Endothelial cell of umbilical vein (primary cell): ENCODE measurements at regions not wholly inside any gene's neighbourhood (a gene's known extent, or its start where the extent isn't known, plus 50 kb on each side); places are given as distances from the start of the nearest gene placed in this dataset.

Source experiments
- BruUV-seq: library from RNA; stranded (reverse); fragments of 400-500 nt; replicated peaks from 2 replicates; lab custom pipeline; 2021; lab: Mats Ljungman, UMichigan
- CTCF ChIA-PET: fragments of 300-600, 350-600 bp; sonication (Branson Sonifier 250); formaldehyde crosslinking; loops from one replicate; lab custom pipeline; 2021; ENCODE audit warnings: antibody characterized with exemption, inconsistent platforms; lab: Charles Lee
- POLR2A ChIA-PET: fragments of 300-600, 350-600 bp; sonication (Branson Sonifier 250); formaldehyde crosslinking; loops from one replicate; lab custom pipeline; 2021; ENCODE audit warnings: antibody characterized with exemption, inconsistent platforms; lab: Charles Lee
- DNase-seq: peaks from one replicate; pipeline ENCODE4 v3.0.0-alpha.2; 2011; ENCODE audit warnings: low read depth, low spot score
- FAIRE-seq: peaks from 2 replicates; lab custom pipeline; 2011; peaks lifted over from hg19 to GRCh38; lab: Jason Lieb, UNC
- H2AFZ ChIP-seq: 2 replicates; pipeline ENCODE4 v1.6.0; 2012; ENCODE audit warnings: low read depth, low read length, control low read depth, inconsistent platforms
- H3K27ac ChIP-seq: 2 replicates; pipeline ENCODE4 v1.5.1; 2011; ENCODE audit warnings: low read depth, mild to moderate bottlenecking, control low read depth, low read length, moderate library complexity; ENCODE audit not compliant: insufficient read depth
- H3K27me3 ChIP-seq, 2 experiments: 2 replicates each; pipeline versions ENCODE4 v1.6.0 to v1.6.1; 2011; ENCODE audit warnings: low read length in 2 of 2, mixed read lengths in 1 of 2; ENCODE audit not compliant: control insufficient read depth in 2 of 2, insufficient read depth in 2 of 2
- H3K36me3 ChIP-seq, 2 experiments: 2 replicates in 1 of 2; 3 replicates in 1 of 2; pipeline ENCODE4 v1.5.1; 2011; ENCODE audit warnings: low read length in 2 of 2, mild to moderate bottlenecking in 1 of 2, moderate library complexity in 1 of 2; ENCODE audit not compliant: control insufficient read depth in 2 of 2, insufficient read depth in 2 of 2; ENCODE audit errors: extremely low read depth in 1 of 2
- H3K4me1 ChIP-seq: 3 replicates; pipeline ENCODE4 v1.5.1; 2011; ENCODE audit warnings: mild to moderate bottlenecking, low read length; ENCODE audit not compliant: control insufficient read depth, insufficient read depth; ENCODE audit errors: extremely low read depth
- H3K4me2 ChIP-seq: 2 replicates; pipeline ENCODE4 v1.6.1; 2011; ENCODE audit warnings: low read length, control low read depth, mixed read lengths; ENCODE audit not compliant: insufficient read depth
- H3K4me3 ChIP-seq, 3 experiments: fragments of 200-600 bp in 1 of 3; sonication (generic), shearing (Covaris generic) in 1 of 3; replicated peaks in 1 of 3; 2 replicates each; pipeline ENCODE4 v1.5.1; 2011 to 2016; ENCODE audit warnings: control low read depth in 3 of 3, low read length in 3 of 3, mild to moderate bottlenecking in 2 of 3, inconsistent platforms in 1 of 3, low read depth in 1 of 3, moderate library complexity in 1 of 3; ENCODE audit not compliant: insufficient read depth in 1 of 3
- H3K79me2 ChIP-seq: 2 replicates; pipeline ENCODE4 v1.6.0; 2012; ENCODE audit warnings: low read length, inconsistent platforms; ENCODE audit not compliant: control insufficient read depth, insufficient read depth
- H3K9ac ChIP-seq: replicated peaks from 2 replicates; pipeline ENCODE3; 2011; ENCODE audit warnings: low read length, control low read depth; ENCODE audit not compliant: insufficient read depth; ENCODE audit errors: extremely low read depth
- H3K9me1 ChIP-seq: replicated peaks from 3 replicates; pipeline ENCODE4 v1.6.0; 2011; ENCODE audit warnings: mild to moderate bottlenecking, low read length; ENCODE audit not compliant: control insufficient read depth, insufficient read depth; ENCODE audit errors: extremely low read depth
- H3K9me3 ChIP-seq: replicated peaks from 2 replicates; pipeline ENCODE4 v1.5.1; 2012; ENCODE audit warnings: low read length, inconsistent platforms; ENCODE audit not compliant: control insufficient read depth, insufficient read depth
- H4K20me1 ChIP-seq: replicated peaks from 2 replicates; pipeline ENCODE3; 2011; ENCODE audit warnings: mild to moderate bottlenecking, low read length; ENCODE audit not compliant: control insufficient read depth, insufficient read depth; ENCODE audit errors: extremely low read depth
- EZH2 ChIP-seq: IDR thresholded peaks from 2 replicates; pipeline ENCODE4 v1.6.1; 2012; ENCODE audit warnings: borderline replicate concordance, low read depth, mild to moderate bottlenecking, moderate library complexity, low read length, inconsistent platforms; ENCODE audit not compliant: severe bottlenecking
- FOS ChIP-seq: IDR thresholded peaks from 2 replicates; pipeline ENCODE4 v1.6.1; 2011; ENCODE audit warnings: mild to moderate bottlenecking, low read length, moderate library complexity, borderline replicate concordance; ENCODE audit not compliant: insufficient read depth
- GATA2 ChIP-seq: IDR thresholded peaks from 2 replicates; pipeline ENCODE4 v1.7.0; 2011; ENCODE audit warnings: low read depth, mild to moderate bottlenecking, moderate library complexity, mixed read lengths, low read length; ENCODE audit not compliant: insufficient read length, insufficient read depth
- JUN ChIP-seq: IDR thresholded peaks from 2 replicates; pipeline ENCODE4 v1.6.1; 2011; ENCODE audit warnings: borderline replicate concordance, low read depth; ENCODE audit not compliant: insufficient read length, insufficient read depth
- MYC ChIP-seq: IDR thresholded peaks from one replicate; pipeline ENCODE4 v1.6.1; 2011; ENCODE audit warnings: mild to moderate bottlenecking, low read depth, low read length
- POLR2A ChIP-seq: IDR thresholded peaks from 2 replicates; pipeline ENCODE4 v1.6.1; 2012; ENCODE audit warnings: low read depth, mild to moderate bottlenecking, control low read depth, low read length
- POLR2AphosphoS5 ChIP-seq: IDR thresholded peaks from 2 replicates; pipeline ENCODE4 v1.6.1; 2012; ENCODE audit warnings: low read depth, mild to moderate bottlenecking, control low read depth, low read length, moderate library complexity; ENCODE audit not compliant: insufficient read depth
- dilution Hi-C: fragments of 300-500 bp; cut with MboI; formaldehyde crosslinking; loops from one replicate; pipeline ENCODE4 v1.15.0; 2019; ENCODE audit warnings: low sequenced_read_pairs; ENCODE audit not compliant: extremely low pct_ligation_motif_present
- intact Hi-C: fragments of 100-400 bp; cut with micrococcal nuclease; formaldehyde crosslinking; loops from one replicate; pipeline ENCODE4 v1.10.0; 2022
- TF ChIP-seq, protein P1 (sequence below), 2 donors: IDR thresholded peaks; 1 replicate in 1 of 2; 2 replicates in 1 of 2; pipeline ENCODE4 v1.5.1; 2011; ENCODE audit warnings: low read length in 2 of 2, mild to moderate bottlenecking in 2 of 2, moderate library complexity in 2 of 2, control low read depth in 1 of 2, inconsistent platforms in 1 of 2, low read depth in 1 of 2; ENCODE audit not compliant: insufficient read depth in 1 of 2; ENCODE audit errors: extremely low read depth in 1 of 2
- TF ChIP-seq, protein P2 (sequence below): IDR thresholded peaks from 2 replicates; pipeline ENCODE4 v1.6.1; 2011; ENCODE audit not compliant: insufficient read depth, insufficient read length

DNA sequence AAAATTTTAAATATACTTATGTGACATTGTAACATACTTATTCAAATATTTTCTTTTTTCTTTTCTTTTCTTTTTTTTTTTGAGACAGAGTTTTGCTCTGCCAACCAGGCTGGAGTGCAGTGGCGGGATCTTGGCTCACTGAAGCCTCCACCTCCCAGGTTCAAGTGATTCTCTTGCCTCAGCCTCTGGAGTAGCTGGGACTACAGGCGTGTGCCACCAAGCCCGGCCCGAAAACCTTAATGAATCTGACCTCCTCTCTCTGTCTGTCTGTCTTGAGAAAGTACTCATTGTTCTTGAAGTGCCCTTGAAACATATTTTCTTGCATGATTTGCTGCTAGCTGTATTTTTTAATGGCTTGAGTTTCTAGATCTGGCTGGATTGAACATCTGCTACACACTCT, 136.8 kb downstream of the ANAPC4 start:
- intact Hi-C loops, result loop anchor here (5.0 kb wide), 1 partner anchor 72 kb away; no protein-coding TSS in a partner anchor
- ChIA-PET CTCF (interaction anchor here (1.1 kb wide), 1 partner anchor 17 kb away, joined by 3 read pairs; no protein-coding TSS in a partner anchor), POLR2A (no interaction called here)
- Histone ChIP-seq H3K27ac (no peak overlapping the region), H3K4me2 (no peak overlapping the region), H3K36me3 (no peaks in the 10 kb centered on the region), H3K4me3 (no peak overlapping the region), H3K9ac (no peak overlapping the region), H3K9me3 (no peaks in the 10 kb centered on the region), H3K9me1 (no peaks in the 10 kb centered on the region), H2AFZ (no peak overlapping the region), H3K4me1 (no peaks in the 10 kb centered on the region), H4K20me1 (no peaks in the 10 kb centered on the region), H3K79me2 (no peaks in the 10 kb centered on the region), H3K27me3 (peaks cover 9 to 14% of the 10 kb centered on the region in 2 experiments)
- dilution Hi-C loops, result no loop called here
- DNase-seq (no peak), FAIRE-seq (no peak)
- BruUV-seq, result no TSS peak
- TF ChIP-seq MYC, result no peak
- TF ChIP-seq, protein P1, sequence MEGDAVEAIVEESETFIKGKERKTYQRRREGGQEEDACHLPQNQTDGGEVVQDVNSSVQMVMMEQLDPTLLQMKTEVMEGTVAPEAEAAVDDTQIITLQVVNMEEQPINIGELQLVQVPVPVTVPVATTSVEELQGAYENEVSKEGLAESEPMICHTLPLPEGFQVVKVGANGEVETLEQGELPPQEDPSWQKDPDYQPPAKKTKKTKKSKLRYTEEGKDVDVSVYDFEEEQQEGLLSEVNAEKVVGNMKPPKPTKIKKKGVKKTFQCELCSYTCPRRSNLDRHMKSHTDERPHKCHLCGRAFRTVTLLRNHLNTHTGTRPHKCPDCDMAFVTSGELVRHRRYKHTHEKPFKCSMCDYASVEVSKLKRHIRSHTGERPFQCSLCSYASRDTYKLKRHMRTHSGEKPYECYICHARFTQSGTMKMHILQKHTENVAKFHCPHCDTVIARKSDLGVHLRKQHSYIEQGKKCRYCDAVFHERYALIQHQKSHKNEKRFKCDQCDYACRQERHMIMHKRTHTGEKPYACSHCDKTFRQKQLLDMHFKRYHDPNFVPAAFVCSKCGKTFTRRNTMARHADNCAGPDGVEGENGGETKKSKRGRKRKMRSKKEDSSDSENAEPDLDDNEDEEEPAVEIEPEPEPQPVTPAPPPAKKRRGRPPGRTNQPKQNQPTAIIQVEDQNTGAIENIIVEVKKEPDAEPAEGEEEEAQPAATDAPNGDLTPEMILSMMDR (IDR thresholded peaks at IDR 0.05; ENCODE audit: extremely low read depth in 1 of 2, insufficient read depth in 1 of 2, low read depth in 1 of 2, low read length in 2 of 2), result no peak

DNA sequence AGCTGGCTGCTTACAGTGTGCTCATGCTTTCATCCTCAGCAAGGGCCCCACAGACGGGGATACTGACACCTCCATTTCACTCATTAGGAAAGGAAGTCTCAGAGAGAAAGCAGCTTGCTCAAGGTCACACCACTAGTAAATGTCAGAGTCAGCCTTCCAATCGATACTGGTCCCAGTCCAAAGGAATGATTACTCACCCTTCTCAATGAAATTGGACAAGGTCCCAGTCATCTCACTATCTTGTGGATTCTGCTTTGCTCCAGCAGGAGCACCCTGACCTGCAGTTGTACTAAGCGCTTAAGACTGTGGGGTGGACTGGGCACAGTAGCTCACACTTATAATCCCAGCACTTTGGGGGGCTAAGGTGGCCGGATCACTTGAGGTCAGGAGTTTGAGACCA, 132.2 kb upstream of the SLC34A2 start:
- no peaks in the 10 kb centered on the region for H3K36me3 ChIP-seq

More for the DNA sequence above, 132.2 kb upstream of the SLC34A2 start:
- Histone ChIP-seq H3K4me1 (no peaks in the 10 kb centered on the region), H3K27me3 (peaks cover 4 to 8% of the 10 kb centered on the region in 2 experiments), H3K4me2 (no peak overlapping the region), H3K9me3 (no peaks in the 10 kb centered on the region), H2AFZ (no peak overlapping the region), H3K9ac (no peak overlapping the region), H3K79me2 (no peaks in the 10 kb centered on the region), H3K9me1 (no peaks in the 10 kb centered on the region), H3K4me3 (no peak overlapping the region), H4K20me1 (no peaks in the 10 kb centered on the region), H3K27ac (no peak overlapping the region)
- TF ChIP-seq EZH2 (no peak), MYC (no peak), JUN (no peak), POLR2A (no peak), GATA2 (no peak), FOS (no peak), POLR2AphosphoS5 (no peak)
- TF ChIP-seq, protein P2, sequence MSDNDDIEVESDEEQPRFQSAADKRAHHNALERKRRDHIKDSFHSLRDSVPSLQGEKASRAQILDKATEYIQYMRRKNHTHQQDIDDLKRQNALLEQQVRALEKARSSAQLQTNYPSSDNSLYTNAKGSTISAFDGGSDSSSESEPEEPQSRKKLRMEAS, result no peak
- TF ChIP-seq, protein P1 (IDR thresholded peaks at IDR 0.05; ENCODE audit: extremely low read depth in 1 of 2, insufficient read depth in 1 of 2, low read depth in 1 of 2, low read length in 2 of 2), result no peak
- DNase-seq (no peak), FAIRE-seq (no peak)
- no TSS peak for BruUV-seq
- dilution Hi-C loops, result no loop called here
- intact Hi-C loops, result no loop called here
- ChIA-PET CTCF (interaction anchor here (0.6 kb wide), 1 partner anchor 82 kb away, joined by 3 read pairs; no protein-coding TSS in a partner anchor), POLR2A (no interaction called here)
